GM12865 (cell line): ENCODE measurements at regions not wholly inside any gene's neighbourhood (a gene's known extent, or its start where the extent isn't known, plus 50 kb on each side); places are given as distances from the start of the nearest gene placed in this dataset.
"Not testable (repeated sequence)": the region's sequence is repeated elsewhere in the genome, so short reads cannot be mapped to it uniquely, and the experiment has no call there.

Experiments used
- DNase-seq: peaks from one replicate; pipeline ENCODE4 v3.0.0; 2010; ENCODE audit warnings: low read depth
- H3K4me3 ChIP-seq: 2 replicates; pipeline ENCODE4 v1.5.1; 2011; ENCODE audit warnings: mild to moderate bottlenecking, low read depth, low read length, control low read depth
- CTCF ChIP-seq: IDR thresholded peaks from 2 replicates; pipeline ENCODE4 v1.5.1; 2011; ENCODE audit warnings: low read length, control low read depth, low read depth, inconsistent platforms; ENCODE audit not compliant: insufficient read depth; ENCODE audit errors: missing control alignments

- no peak for DNase-seq
- no peak overlapping the region for H3K4me3 ChIP-seq
- no peak for TF ChIP-seq CTCF
Observed at GRCh38 chr14:97155814-97156213, 358.6 kb downstream of the VRK1 start.

GRCh38 chr14:97156705-97157104, 359.5 kb downstream of the VRK1 start:
- TF ChIP-seq CTCF, result no peak
- no peak overlapping the region for H3K4me3 ChIP-seq
- no peak for DNase-seq

DNA sequence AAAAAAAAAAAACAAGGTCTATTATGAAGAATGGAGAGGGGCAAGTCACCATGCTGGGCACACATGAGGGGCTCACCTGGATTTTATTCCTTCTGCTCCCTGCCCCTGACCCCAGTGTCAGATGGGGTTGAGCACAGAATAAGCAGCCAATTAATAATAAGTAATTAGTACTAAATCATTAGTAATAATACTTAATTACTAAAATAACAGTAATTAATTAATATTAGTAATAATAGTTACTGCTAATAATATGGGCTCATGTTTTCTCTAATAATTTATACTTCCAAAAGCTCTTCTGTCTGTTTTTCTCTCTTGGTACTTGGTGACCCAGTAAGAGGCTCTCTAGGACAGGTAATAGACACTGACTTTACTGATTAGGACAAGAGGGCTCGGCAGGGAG, 360.9 kb downstream of the VRK1 start:
- H3K4me3 ChIP-seq, result no peak overlapping the region
- no peak for TF ChIP-seq CTCF
- DNase-seq, result no peak

GRCh38 chr14:97159124-97159523, 361.9 kb downstream of the VRK1 start:
- DNase-seq, result no peak
- H3K4me3 ChIP-seq, result no peak overlapping the region
- TF ChIP-seq CTCF, result no peak

DNA sequence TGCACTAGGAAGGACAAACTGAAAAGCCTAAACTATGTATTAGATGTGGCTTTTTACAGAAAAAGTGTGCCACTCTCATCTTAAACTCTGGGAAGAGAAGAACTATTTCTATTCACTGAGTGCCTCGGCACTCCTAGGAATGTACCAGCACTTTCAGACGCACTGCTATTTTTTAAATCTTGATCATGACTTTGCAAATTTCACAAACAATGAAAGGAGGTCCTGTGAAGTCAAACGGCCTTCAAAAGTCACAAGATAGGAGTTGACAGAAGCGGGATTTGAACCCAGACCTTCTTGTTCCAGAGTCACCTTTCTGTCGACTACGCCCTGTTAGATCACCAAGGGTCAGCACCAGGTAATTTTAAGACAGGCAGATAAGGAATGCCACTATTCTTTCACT, 365.4 kb downstream of the VRK1 start:
- TF ChIP-seq CTCF, result no peak
- no peak overlapping the region for H3K4me3 ChIP-seq
- DNase-seq, result no peak

DNA sequence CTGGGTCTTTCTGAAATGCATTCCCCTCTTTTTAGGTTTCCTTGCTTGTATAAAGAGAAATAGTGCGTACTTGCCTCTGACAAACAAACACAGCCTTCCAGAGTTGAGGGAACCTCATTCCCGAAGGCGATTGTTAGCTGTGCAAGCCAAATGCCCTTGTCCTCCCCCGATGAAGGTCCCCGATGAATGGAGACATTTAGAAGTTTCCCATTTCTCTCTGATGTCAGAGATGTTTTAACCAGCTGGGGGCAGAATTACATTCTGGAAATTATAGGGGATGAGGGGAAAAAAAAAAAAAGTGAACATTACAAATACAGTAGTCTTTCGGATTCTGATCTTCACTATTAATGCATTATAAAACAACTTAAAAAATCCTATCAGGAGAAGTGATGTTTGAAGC, 366.8 kb downstream of the VRK1 start:
- DNase-seq, result no peak
- no peak for TF ChIP-seq CTCF
- H3K4me3 ChIP-seq, result no peak overlapping the region

DNA sequence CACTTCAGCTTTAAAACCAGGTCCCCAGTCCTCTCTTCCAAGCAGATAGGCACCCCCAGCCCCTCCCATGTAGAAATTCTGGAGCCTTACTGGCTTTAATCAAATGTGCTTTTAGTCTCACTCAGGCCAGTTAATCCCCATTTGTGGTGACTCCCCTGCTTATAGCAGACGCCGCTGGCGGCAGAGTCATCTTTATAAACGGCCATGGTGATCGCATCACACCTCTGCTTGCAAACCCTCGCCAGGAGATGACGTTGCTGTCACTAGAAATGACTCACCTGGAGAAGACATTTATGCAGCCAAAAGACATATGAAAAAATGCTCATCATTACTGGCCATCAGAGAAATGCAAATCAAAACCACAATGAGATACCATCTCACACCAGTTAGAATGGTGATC, 369.3 kb downstream of the VRK1 start:
- TF ChIP-seq CTCF, result no peak
- no peak overlapping the region for H3K4me3 ChIP-seq
- peak; percentile 56 for DNase-seq

GRCh38 chr14:97167577-97167976, 370.4 kb downstream of the VRK1 start:
- not testable (repeated sequence) for DNase-seq

More at GRCh38 chr14:97167577-97167976, 370.4 kb downstream of the VRK1 start:
- H3K4me3 ChIP-seq, result not testable (repeated sequence)
